UCSD-AML1 (cell line): ENCODE measurements at regions not wholly inside any gene's neighbourhood (a gene's known extent, or its start where the extent isn't known, plus 50 kb on each side); places are given as distances from the start of the nearest gene placed in this dataset.
"Not testable (repeated sequence)": the region's sequence is repeated elsewhere in the genome, so short reads cannot be mapped to it uniquely, and the experiment has no call there.

Source experiments
- DNase-seq: peaks from one replicate; lab custom pipeline; 2025; ENCODE audit not compliant: unreplicated experiment; lab: John Stamatoyannopoulos, UW

DNA sequence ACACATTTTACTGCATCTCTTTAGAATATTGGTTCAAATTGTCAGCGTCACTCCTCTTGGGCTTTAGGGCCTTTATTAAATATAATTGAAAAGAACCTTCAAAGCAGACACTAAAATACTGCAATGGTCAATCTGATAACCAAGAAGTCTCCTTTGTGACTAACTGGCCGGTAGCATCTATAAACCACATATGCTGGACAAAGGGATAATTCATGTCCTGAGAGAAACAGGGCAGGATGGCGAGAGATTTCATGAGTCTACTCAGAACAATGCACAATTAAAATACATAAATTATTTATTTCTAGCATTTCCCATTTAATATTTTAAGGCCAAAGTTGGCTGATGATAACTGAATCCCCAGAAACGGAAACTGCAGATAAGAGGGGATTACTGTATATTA is 1083.4 kb upstream of the CDH18 start:
- DNase-seq = no peak

DNA sequence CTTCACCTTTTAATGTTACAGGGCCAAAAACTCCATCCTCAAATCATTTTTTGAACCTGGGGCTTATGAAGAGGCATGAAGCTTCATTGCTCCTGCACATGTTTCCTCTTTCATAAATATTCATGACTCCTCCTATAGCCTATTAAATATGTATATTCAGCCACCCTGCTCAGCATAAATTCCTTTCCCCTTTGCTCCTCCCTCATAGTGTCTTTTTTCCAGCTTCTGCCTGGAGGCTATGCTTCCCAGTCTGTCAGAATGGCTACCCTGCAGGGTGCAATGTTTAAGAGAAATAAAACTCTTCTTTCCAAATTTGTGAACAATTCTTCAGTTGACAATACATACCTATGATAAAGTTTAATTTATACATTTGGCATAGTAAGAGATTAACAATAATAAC is 1082.9 kb upstream of the CDH18 start:
- DNase-seq = no peak

GRCh38 chr5:21067724-21068123 is 1079.7 kb upstream of the CDH18 start:
- DNase-seq = no peak

DNA sequence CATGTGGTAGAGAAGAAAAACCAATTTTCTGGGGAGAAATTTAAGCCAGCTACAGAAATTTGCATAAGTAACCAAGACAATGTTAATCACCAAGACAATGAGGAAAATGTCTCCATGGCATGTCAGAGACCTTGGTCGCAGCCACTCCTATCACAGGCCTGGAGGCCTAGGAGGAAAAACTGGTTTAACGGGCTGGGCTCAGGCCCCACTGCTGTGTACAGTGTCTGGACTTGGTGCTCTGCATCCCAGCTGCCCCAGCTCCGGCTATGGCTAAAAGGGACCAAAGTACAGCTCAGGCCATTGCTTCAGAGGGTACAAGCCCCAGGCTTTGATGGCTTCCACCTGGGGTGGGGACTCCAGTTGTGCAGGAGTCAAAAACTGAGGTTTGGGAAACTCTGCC is 1075.1 kb upstream of the CDH18 start:
- no peak for DNase-seq

GRCh38 chr5:21058289-21058688 is 1070.3 kb upstream of the CDH18 start:
- no peak for DNase-seq

DNA sequence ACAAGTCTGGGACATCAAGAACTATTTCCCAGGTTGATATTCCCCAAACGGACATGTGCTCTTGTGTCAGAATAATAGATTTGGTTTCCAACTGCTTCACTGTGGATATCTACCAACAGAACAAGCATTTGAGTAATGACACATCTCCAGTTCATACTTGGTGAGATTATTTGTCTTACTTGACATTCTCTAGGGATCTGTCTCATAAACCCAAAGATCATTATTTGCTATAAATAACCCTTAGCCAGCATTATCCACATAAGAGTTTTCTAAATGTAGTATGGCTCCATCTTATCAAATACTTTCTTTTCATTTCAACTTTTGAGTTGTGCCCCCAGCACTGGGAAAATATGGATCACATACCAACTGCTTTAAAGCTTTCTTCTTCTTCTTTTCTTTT is 1063.9 kb upstream of the CDH18 start:
- DNase-seq = no peak

GRCh38 chr5:21049901-21050300 is 1061.9 kb upstream of the CDH18 start:
- DNase-seq = no peak

- DNase-seq = no peak
Observed at GRCh38 chr5:21030981-21031380, 1043.0 kb upstream of the CDH18 start.

GRCh38 chr5:21024966-21025365 is 1037.0 kb upstream of the CDH18 start:
- DNase-seq = no peak

GRCh38 chr5:21013237-21013636 is 1025.2 kb upstream of the CDH18 start:
- no peak for DNase-seq

- DNase-seq = no peak
Observed at GRCh38 chr5:21007781-21008180, 1019.8 kb upstream of the CDH18 start.

- DNase-seq = not testable (repeated sequence)
Observed at GRCh38 chr5:20988933-20989332, 1000.9 kb upstream of the CDH18 start.

- DNase-seq = no peak
Observed at GRCh38 chr5:20985754-20986153, 997.8 kb upstream of the CDH18 start.

- DNase-seq = no peak
Observed at GRCh38 chr5:20974426-20974825, 986.4 kb upstream of the CDH18 start.

GRCh38 chr5:20972419-20972925 is 984.5 kb upstream of the CDH18 start:
- peak; percentile 82 for DNase-seq

DNA sequence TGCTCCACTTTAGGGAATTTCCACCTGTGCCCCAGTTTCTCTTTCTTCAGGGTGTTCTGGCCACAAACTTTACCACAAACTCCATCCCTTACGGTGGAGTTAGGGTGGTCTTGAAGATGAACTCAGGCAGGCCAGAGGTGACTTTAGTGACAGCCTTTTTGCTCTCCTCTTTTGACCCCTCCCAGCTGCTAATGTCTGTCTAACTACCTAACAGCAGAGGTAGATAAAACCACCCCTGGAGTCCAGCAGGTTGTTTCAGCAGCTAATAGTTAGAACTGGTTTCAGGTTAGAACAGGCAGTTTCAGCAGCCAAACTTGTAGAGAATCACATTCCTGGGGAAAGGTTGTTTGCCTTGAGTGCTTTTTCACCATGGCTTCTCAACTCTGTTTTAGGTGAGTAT is 971.3 kb upstream of the CDH18 start:
- DNase-seq = no peak

- DNase-seq = no peak
Observed at GRCh38 chr5:20958641-20959040, 970.6 kb upstream of the CDH18 start.

- DNase-seq = no peak
Observed at GRCh38 chr5:20956134-20956533, 968.1 kb upstream of the CDH18 start.

DNA sequence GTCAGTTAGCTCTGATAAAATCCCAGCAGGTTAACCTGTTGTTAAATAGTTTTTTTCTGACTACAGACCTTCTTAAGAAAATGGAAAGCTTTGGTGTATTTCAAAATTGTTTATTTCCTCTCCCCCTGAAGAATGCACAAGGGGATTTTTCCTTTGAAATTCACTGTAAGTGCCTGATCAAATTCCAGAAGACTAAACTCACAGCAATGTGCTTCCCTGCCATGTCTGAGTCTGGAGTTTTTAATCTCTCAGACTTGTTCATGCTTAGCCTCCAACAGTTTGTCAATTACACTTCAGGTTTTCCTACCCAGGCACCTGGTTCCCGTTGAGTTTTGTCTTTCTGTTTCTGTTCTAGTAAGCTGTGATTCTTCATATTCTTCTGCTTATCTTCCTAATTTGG is 961.6 kb upstream of the CDH18 start:
- no peak for DNase-seq

- DNase-seq = not testable (repeated sequence)
Observed at GRCh38 chr5:20943183-20943971, 955.4 kb upstream of the CDH18 start.

DNA sequence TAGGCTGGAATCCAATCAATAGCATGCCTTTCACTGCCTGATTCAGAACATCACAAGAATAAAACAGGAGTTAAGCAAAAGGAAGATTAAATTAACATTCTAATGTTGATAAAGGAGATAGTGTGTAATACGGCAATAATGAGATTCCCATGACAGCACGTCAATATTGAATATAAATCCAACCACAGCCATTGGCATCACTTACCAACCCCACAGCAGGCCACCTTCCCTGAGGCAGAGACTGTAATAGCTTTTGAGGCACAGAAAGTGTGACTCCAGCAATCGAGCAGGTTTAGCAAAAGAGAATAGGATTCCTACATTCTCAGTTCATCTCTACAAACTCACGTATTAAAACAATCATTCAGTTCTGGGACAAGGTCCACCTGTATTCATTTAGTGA is 954.6 kb upstream of the CDH18 start:
- not testable (repeated sequence) for DNase-seq

GRCh38 chr5:20940786-20941185 is 952.8 kb upstream of the CDH18 start:
- not testable (repeated sequence) for DNase-seq

GRCh38 chr5:20890936-20891335 is 902.9 kb upstream of the CDH18 start:
- DNase-seq = not testable (repeated sequence)
